Kidney capillary endothelial cell (primary cell): ENCODE measurements at regions not wholly inside any gene's neighbourhood (a gene's known extent, or its start where the extent isn't known, plus 50 kb on each side); places are given as distances from the start of the nearest gene placed in this dataset.

Experiments
- DNase-seq: peaks from one replicate; pipeline ENCODE4 v3.0.0-alpha.2; 2018; ENCODE audit warnings: low spot score

DNA sequence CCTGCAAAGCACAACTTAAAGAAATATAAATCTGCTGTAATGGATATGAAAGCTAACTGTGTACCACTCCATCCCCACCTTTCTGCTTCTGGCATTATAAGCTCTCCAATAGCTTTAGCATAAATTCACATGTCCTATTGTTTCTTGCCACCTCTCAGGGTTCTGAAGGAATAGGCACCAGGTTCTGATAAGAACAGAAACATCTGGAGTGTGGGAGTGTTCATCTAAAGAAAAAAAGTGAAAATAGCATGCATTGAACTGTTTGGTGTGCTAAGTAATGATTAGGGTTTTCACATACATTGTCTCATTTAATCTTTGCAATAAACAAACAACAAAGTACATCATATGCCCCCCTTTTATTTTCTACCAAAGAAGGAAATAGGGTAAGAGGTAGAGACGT lies 72.3 kb downstream of the FAM76B start:
- no peak for DNase-seq

DNA sequence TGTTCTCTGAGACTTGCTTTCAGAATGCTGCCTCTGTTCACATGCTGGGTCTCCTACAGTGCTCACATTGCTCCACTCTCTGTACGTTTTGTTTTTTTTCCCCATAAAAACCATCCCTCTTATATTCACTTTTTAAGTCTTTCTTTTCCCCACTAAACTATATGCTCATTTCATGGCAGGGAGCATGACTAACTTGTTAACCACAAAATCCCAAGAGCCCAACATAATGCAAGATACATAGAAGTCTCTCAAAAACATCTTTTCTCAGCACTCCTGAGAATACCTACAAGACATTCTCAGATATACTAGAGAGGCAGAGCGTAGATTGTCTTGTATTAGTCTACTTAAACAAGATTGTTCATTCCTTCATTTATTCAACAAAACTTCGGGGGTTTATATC lies 73.3 kb downstream of the FAM76B start:
- DNase-seq, result no peak

DNA sequence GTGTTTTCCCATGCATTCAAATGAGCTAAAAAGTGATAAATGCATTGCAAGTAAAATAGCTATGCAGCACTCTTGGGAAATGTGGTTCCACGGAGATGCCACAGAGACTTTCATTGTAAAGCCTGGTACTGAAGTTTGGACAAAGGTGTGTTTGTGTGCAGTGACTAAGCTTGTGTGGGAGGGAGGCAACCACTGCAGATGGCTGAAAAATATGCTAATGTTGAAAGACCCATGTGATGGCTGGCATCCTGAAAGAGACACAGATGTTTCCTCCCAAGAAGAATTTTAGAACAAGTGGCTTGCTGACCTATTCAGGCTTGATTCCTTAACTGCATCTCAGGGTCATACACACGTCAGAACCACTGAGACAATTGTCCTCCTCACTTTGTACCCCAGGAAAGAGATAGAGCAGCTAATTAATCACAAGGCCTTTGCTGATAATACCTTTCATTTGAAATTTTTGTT lies 73.8 kb downstream of the FAM76B start:
- peak; percentile 81 for DNase-seq

DNA sequence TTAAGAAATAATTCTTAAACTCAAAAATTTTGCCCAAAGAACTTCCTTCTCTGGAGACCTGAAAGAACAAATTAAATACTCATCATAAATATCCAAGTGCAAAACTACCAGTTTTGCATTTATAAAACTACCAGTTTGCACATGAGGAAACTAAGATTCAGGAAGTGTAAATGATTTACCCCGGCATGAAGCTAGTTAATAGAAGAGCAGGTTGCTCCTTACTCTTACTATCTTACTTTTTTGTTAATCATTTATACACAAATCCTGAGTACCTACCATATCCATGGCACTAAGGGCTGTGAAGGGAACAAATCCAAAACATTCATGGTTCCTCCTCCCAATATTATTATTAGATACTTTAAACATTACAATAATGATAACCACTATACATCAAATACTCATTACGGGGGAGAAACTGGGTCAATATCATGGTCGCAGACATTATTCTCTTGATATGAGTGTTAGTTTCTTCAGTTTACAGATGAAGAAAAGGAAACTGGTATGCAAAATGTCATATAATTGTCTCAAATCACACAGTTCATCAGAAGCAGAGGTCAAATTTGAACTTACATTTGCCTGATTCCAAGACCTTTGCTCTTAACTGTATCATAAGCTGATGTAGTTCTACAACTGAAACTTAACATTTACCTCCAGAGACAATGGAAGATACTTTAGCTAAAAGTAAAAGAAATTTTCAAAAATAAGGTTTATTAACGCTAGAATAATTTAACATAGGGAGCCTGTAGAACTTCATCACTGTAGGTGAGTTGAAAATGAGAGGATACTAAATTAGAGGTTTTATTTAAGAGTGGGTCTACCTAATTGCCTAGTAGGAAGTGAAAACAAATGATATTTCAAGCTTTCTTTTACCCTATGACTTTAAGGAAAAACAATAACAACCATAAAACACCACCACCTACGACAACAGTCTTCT lies 74.5 kb downstream of the FAM76B start:
- no peak for DNase-seq

DNA sequence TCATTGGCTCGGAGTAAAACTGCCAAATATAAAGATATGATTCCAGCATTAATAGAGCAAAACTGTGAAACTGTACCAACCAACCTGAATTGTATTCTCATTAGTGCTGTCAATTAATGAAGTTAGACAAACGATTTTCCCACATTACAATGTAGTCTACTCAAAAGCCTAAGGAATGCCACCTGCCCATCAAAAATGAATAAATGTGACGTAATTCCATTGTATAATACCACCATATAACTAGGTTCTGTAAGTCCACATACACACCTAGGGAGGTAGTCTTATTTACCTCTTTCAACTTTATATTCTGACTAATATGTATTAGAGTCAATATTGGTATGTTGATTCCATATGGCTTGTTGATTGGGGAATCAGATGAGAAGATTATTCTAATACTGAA lies 76.2 kb downstream of the FAM76B start:
- no peak for DNase-seq

DNA sequence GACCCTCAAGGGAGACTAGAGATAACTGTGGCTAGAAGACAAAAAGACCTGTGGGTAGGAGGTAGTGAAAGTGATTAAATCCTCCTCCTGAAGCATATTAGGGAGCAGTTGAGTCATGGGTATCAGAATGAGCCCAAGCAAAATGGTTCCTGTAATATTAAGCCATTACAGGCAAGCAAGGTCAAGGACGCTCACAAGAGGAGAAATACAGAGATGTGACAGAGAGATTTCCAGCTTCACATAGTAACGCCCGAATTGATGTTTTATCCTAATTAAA lies 77.7 kb downstream of the FAM76B start:
- DNase-seq, result no peak

DNA sequence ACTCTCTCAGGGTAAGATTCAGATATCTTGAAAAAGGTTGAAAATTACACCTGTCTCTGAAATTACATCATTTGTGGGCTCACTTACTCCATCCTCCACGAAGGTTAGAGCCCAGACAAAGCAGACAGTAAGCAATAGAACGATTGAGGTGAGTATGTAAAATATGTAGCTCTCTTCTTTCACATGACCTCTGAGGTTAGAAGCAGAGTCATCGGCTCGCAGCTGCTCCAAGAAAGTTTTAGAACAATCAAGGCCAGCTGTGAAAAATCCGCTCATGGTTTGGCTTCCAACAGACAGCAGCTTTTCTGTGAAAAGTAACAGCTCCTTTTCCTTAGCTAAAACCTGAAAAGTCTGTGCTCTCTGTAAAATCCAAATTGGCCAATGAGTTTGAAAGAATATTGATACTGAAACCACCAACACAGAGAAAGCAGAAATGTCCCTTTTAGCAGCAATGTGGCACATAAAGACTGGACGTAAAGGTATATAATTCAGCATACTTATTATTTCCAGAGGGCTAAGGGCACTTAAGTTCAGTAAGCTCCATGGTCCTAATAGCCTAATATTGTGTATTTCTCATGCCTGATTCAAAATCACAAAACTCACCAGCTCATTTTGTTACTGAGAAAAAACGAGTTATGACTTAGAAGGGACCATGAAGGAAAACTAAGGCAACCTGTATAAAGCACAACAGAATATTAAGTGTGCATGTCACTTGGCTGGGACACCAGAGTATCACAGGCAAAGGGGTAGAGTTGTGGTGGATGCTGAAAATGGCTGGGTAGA lies 78.2 kb downstream of the FAM76B start:
- no peak for DNase-seq

DNA sequence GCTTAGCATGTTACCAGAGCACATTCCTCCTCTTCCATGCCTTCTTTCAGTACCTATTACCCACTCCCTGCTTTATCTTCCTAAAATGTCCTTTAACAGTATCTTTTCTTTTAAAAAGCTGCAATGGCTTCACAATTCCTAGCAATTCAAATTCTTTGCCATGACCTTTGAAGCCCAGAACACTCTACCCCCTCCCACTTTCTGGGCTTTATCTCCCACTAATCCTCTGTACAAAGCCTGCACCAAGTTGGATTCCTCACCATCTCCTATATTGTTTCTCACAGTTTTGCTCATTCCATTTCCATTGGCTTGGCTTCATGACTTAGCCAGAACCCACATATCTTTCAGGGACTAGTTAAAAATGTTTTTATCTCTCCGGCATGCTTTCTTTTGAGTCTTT lies 80.9 kb downstream of the FAM76B start:
- no peak for DNase-seq

DNA sequence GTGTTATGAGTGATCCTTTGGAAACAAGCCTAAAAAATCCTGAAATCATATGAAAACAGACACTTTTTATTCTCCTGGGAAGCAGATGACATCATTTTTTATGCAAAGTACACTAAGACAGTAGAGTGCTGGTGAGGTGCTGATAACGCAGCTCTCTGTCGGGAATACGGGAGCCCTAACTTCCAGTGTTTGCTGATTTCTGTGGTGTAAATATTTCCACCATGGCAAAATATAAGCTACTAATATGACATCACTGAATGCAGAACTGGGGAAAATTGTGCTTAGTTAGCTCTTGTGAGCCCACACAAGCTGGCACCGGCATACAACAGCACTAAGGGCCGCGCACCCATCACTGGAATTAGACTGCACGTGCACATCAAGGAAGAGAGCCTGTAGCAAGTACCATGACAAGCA lies 82.6 kb downstream of the FAM76B start:
- DNase-seq, result no peak

DNA sequence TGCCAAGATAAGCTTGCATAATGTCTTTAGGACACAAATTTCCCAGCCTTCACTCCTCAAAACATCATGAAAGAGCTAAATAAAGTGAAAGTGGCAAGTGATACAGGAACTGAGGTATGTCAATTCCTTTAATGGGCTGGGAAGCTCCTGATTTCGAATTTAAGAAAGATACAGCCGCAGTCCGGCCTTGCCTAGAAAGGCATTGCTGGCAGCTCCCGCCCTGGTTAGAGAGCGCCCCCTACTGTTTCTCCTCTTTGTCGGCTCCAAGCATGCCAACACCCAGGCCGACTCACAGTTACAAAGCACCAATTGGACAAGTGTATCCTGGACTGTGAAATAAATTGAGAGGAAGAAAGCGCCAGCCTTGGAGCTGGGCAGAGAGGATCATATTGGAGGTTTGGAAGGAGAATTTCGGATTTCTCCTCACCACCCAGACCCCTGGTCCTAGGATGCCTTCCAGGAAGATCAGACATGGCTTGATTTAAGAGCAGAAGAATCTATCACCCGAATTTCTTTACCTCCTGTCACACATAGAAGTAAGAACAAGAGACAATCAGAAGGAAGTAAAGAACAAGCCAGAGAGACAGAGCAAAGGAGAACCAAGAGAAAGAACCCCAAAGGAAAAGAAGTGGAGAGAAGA lies 84.0 kb downstream of the FAM76B start:
- peak; percentile 78 for DNase-seq

DNA sequence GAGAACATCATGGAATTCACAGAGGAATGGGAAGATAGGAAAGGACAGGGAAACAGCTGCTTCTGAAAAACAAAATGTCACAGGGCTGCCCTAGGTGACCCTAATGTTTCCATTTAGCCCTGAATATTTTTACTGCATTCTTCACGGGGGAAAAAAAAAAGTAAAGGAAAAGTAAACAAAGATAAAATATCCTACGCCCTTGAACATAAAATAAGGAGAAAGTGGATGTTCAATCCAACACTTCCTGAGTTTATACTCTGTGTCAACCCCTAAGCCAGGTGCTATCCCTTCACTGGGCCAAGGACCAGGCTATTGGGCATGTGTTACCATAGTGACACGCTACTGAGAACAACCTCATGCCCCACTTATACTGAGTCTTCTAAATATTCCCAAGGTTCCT lies 84.7 kb downstream of the FAM76B start:
- no peak for DNase-seq

DNA sequence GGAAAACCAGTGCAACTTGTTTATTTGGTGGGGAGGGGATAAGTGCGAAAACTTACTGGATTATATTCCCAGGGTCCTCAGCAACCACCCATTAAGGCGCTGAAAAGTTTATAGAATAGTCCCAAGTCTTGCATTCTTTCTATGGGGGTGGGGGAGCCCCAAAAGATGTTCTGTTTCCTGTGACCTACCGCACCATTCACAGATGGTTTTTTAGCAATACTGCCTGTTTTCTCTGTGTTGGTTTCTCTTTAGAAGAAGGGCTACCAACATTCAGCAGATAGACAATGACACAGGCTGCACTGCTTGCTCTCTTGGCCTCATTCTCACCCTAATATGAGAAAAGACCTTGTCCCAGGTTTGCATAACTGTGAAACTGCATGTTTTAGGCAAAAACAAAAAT lies 86.5 kb downstream of the FAM76B start:
- DNase-seq, result no peak

DNA sequence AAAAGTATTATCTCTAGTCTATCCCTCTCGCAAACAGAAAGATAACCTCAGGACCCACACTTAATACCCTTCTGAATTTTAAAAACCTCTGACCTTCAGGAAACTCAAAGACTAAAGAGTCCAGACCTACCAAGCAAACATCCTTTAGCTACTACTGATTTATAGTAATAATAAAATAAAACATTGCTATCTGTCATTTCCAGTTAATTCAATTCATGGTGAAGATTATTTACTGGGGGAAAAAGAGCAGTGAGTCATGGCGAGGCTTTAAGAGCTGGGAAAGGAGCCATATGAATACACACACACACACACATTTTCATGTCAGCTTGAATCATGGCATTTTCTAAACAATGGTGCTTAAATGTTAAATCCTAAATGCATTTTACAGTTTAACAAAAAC lies 87.1 kb downstream of the FAM76B start:
- DNase-seq, result peak; percentile 64

DNA sequence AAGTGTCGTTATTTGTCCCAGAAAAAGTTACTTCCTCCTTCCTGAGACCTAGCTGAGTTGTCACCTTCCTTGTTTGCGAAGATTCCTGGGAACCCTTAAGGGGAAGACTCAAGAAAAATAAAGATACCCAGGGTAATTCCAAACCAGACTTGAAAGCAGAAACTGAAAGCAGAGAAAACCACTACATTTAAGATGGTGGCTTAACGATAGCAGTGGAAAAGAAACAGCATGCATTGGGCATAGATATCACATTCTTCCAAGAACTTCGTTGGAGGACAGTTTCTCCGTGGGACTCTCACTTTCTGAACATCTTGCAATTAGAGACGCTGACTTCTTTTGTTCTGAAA lies 89.1 kb downstream of the FAM76B start:
- DNase-seq, result no peak

DNA sequence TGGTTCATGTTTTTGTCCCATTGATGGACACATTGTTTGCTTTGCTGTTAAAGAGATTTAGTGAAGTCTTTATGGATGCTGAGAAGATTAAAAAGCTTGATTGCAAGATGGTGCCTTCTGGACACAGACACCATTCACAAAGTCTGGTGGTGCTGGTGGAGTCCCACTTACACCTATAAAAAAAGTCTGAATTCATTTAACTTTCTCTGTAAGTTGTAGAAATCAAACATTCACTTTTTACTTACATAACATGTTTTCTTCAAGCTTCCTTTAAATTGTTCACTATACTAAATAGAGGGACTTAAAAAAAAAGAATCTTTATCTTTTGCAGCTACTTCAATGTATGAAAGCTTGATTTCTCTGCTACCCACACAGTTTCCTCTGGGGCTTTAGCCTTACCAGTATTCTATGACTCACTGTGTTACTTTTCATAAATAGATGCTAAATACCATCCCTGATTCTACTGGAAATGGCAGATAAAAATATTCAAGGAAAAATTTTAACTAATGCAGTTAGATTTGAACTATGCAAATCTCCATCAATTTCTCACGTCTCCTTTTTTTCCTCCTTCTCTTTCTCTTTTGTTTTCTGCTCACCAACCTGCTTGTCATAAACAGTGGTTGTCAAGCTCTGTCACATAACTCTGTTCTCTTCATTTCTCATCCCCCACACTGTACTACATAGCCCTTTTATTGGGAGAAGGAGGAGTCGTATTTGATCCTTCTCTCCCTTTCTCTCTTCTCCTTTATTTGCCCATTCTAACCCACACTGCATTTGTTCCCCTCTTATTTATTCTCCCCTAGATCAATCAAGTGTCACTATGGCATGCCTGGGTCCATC lies 89.7 kb downstream of the FAM76B start:
- no peak for DNase-seq

DNA sequence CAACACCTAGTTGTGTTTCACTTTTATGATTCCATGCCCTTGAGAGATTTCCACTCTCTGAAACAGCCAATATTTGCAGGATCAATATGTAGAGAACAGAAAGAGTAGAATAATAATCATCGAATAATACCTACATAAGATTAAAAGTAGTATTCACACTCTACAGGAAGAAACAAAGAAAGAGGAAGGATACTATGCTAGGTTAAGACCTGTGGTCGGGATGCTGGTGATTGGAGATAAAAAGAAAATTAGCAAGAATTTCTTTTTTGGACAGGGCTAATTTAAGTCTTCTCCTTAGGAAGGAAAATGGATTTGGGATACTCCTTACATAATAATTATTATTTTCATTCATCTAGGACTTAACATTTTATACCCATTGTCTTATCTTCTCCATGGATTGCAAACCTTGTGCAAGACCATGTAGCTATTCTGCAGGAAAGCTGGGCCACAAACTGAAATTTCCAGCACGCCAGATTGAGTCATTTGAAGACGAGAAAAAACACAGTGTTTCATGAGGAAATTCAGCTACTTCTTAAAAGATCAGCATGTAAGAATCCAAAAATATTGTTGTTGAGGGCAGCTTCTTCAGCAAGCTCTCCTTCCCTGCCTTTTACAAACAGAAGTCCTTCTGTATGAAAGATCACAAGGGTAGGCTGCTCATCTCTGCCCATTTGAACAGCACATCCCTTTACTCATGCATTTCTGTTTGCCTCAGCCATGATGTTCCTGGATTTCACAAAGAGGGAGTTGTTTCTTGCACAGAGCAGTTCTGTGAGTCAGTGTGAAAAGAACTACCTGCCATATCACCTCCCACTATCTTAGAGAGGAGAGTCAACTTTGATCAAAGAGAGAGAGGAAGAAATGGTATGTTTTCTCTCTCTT lies 90.7 kb downstream of the FAM76B start:
- DNase-seq, result no peak

DNA sequence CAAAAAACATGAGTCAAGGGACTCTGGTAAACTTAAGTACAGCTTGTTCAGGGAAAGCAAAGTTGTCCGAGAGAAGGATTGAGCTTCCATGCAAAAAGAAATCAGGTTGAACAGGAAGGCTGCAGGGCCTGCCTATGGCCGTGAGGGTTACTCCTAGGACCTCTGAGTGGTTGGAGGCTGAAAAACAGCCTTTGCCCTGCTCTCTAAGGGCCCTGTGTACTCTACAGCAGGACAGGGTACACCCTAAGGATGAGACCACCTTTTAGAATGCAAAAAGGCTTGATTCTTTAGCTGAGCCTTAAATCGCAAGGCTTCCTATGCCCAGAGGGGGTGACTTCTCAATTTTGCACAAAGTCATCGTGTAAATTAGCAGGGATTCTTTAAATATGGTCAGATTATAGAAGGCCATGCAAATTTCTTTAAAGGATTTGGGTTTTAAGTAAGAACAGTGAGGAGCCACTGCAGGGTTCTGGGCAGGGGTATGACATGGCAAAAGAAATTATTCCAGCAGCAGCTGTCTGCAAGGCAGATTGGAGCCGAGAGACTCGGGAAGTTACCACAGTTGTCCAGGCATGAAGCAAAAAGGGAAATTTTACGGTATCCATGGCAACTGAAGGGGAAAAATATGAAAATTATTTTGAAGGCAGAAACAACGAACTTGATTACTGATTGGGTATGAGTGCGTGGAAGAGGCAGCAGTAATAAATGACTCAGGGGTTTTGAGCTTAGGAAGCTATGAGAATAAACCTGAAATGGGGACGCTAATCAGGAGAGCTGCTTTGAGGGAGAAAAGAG lies 91.8 kb downstream of the FAM76B start:
- DNase-seq, result no peak

DNA sequence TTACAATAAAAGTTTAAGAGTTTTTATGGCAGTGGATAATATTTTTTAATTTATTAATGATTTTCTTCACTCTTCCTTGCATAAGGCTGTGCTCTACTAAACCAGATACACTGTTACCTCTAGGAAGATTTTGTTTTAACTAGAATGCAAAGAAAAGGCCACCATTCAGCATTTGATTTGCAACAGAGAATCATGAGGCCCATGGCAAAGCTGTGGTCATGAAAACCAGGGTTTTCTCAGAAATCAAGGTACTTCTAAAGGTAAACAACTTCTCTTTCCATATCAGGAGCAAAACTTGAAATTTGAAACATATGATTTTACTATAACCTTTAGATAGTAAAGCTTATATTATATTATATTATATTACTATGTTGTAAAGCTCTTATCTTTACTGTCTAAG lies 94.4 kb downstream of the FAM76B start:
- DNase-seq, result no peak

DNA sequence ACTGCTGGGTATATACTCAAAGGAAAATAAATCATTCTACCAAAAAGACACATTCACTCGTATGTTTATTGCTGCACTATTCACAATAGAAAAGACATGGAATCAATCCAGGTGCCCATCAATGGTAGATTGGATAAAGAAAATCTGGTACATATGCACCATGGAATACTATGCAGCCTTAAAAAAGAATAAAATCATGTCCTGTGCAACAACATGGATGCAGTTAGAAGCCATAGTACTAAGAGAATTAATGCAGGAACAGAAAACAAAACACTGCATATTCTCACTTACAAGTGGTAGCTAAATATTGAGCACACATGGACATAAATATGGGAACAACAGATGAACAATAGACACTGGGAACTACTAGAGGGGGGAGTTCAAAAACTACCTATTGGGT lies 96.3 kb downstream of the FAM76B start:
- no peak for DNase-seq

DNA sequence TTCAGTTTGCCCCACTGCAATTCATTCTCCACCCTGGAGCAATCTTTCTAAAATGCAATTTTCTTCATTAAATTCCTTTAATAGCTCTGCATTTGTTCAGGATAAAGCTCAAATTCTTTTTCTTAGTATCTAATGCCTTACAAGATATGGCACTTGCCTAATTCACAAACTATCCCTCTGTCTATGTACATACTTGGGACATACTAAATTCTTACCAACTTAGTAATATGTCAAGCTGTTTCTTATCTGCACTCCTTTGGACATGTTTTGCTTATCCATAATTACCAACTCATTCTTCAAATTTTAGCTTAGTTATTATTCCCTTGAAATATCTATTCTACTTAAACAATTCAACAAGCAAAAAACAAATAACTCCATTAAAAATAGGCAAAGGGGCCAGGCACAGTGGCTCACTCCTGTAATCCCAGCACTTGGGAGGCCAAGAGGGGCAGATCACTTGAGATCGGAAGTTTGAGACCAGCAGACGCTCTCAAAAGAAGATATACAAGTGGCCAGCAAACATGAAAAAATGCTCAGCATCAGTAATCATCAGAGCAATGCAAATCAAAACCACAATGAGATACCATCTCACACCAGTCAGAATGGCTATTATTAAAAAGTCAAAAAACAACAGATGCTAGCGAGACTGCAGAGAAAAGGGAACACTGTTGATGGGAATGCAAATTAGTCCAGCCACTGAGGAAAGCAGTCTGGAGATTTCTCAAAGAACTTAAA lies 96.9 kb downstream of the FAM76B start:
- DNase-seq, result no peak
